ENCODE measurements at regions not wholly inside any gene's neighbourhood (a gene's known extent, or its start where the extent isn't known, plus 50 kb on each side); places are given as distances from the start of the nearest gene placed in this dataset.

DNA sequence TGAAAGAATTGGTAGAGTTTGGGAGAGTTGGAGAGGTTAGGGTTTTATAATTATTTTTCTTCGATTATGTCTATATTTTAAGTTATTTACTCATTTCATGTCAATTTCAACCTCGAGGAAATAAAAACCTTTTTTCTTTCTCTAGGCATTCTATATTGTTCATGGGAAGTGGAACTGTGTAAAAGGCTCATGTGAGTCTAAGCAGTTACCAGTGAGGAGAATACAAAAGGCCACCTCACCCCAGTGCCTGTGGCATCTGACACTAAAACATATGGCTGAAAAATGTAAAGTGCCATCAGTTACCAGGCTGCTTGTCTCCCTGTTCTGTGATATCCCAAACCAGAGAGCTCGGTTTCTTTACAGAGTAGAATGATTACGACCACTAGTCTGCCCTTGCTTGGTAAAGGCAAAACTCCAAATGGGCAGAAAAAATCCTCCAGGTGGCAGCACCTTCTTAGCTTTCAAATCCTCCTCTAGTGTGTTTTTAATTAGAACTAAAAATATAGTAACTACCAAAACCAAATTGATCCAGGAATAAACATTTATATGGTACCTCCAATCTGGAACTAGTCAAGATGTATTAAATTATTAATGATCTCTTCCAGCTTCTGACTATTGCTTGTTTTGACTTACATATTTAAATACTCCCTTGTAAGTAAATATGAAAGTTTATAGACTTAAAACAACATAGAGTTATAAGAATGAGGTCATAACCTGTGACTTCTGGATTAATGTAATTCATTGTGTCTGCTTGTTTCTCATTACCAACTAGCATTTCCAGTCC lies 122.6 kb upstream of the MCHR2 start:
- no peak for TF ChIP-seq POLR2AphosphoS5 (IDR thresholded peaks at IDR 0.05; ENCODE audit: low read depth, low read length)
- TF ChIP-seq, protein P1, sequence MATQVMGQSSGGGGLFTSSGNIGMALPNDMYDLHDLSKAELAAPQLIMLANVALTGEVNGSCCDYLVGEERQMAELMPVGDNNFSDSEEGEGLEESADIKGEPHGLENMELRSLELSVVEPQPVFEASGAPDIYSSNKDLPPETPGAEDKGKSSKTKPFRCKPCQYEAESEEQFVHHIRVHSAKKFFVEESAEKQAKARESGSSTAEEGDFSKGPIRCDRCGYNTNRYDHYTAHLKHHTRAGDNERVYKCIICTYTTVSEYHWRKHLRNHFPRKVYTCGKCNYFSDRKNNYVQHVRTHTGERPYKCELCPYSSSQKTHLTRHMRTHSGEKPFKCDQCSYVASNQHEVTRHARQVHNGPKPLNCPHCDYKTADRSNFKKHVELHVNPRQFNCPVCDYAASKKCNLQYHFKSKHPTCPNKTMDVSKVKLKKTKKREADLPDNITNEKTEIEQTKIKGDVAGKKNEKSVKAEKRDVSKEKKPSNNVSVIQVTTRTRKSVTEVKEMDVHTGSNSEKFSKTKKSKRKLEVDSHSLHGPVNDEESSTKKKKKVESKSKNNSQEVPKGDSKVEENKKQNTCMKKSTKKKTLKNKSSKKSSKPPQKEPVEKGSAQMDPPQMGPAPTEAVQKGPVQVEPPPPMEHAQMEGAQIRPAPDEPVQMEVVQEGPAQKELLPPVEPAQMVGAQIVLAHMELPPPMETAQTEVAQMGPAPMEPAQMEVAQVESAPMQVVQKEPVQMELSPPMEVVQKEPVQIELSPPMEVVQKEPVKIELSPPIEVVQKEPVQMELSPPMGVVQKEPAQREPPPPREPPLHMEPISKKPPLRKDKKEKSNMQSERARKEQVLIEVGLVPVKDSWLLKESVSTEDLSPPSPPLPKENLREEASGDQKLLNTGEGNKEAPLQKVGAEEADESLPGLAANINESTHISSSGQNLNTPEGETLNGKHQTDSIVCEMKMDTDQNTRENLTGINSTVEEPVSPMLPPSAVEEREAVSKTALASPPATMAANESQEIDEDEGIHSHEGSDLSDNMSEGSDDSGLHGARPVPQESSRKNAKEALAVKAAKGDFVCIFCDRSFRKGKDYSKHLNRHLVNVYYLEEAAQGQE (IDR thresholded peaks at IDR 0.05; ENCODE audit: insufficient read depth in 1 of 2, low read depth in 2 of 2, low read length in 2 of 2), result no peak
- no peak for TF ChIP-seq SIN3A (IDR thresholded peaks at IDR 0.05; ENCODE audit: borderline replicate concordance, insufficient read depth, low read length)
- no peak for TF ChIP-seq TAF1 (IDR thresholded peaks at IDR 0.05; ENCODE audit: borderline replicate concordance, insufficient read depth, low read length)
- TF ChIP-seq FOXP2 (optimal IDR thresholded peaks at IDR 0.05; ENCODE audit: borderline replicate concordance, extremely low read depth, extremely low read length, insufficient read depth), result no peak
